Pancreas (tissue), 10 donors: ENCODE measurements at regions not wholly inside any gene's neighbourhood (a gene's known extent, or its start where the extent isn't known, plus 50 kb on each side); places are given as distances from the start of the nearest gene placed in this dataset.
A peak's percentile ranks its signal among the peaks of the same experiment; 100 is the strongest.
"Not testable (repeated sequence)": the region's sequence is repeated elsewhere in the genome, so short reads cannot be mapped to it uniquely, and the experiment has no call there.

Source experiments
- ATAC-seq, 4 donors: fragments of 200-7000 bp; cut with Tn5 transposase; one replicate each; pipeline versions ENCODE4 v1.8.0 to v1.9.1; 2020; ENCODE audit warnings: mild to moderate bottlenecking in 4 of 4, moderate library complexity in 4 of 4
- DNase-seq, 6 donors: peaks; one replicate each; pipeline ENCODE4 v3.0.0-alpha.2; 2020
- FAIRE-seq: peaks from 2 replicates; lab custom pipeline; 2012; peaks lifted over from hg19 to GRCh38; lab: Jason Lieb, UNC
- H3K27ac ChIP-seq, 4 donors: fragments of 200-600 bp; sonication (generic); 1 replicate in 3 of 4; 2 replicates in 1 of 4; pipeline versions ENCODE4 v1.5.0 to v1.8.0; 2020
- H3K27me3 ChIP-seq, 4 donors: fragments of 200-600 bp; one replicate each; pipeline ENCODE4 v1.8.0; 2021
- H3K36me3 ChIP-seq, 3 donors: fragments of 200-600 bp; sonication (generic) in 1 of 3; one replicate each; pipeline versions ENCODE4 v1.5.0 to v1.8.0; 2020 to 2021
- H3K4me1 ChIP-seq, 3 donors: fragments of 200-600 bp; one replicate each; pipeline ENCODE4 v1.8.0; 2021
- H3K4me3 ChIP-seq, 4 donors: fragments of 200-600 bp; sonication (generic) in 2 of 4; one replicate each; pipeline versions ENCODE4 v1.5.0 to v1.8.0; 2020 to 2021
- H3K9me3 ChIP-seq, 4 donors: fragments of 200-600 bp; one replicate each; pipeline ENCODE4 v1.8.0; 2021
- CTCF ChIP-seq, 4 donors: fragments of 200-600 bp; sonication (generic) in 3 of 4; IDR thresholded peaks; one replicate each; pipeline versions ENCODE4 v1.5.0 to v1.8.0; 2021; ENCODE audit warnings: antibody characterized with exemption in 4 of 4
- WGBS, 2 donors: extraction: QIAGEN DNeasy Blood & Tissue Kit; methylation state at CpG; one replicate each; pipeline ENCODE4 v1.1.7; 2013; 5-methylcytosine and 5-hydroxymethylcytosine counted together
- intact Hi-C, 3 donors: fragments of 100-400 bp; cut with DNase I; formaldehyde crosslinking; loops; one replicate each; pipeline versions ENCODE4 v1.11.1 to v1.14.2; 2022
- donor health status: healthy with polysubstance abuse.
- donor health status: DM: no; HTN: no; CAD: no; lungs with moderate emphysema.
- donor health status: DM: no; HTN: no; CAD: no.
- donor health status: control.
- donor health status: control.
- donor health status: Bipolar disorder and iron deficiency.
- donor health status: DM: yes; HTN: yes; CAD: no.
- donor health status: DM: no; HTN: no; CAD: no.
- donor health status: DM: no; HTN: no; CAD: no.
- donor health status: DM: yes; HTN: yes; CAD: no.

GRCh38 chr21:17682924-17683323 is 70.2 kb upstream of the BTG3 start:
- Histone ChIP-seq H3K4me3 (no peak overlapping the region), H3K36me3 (no peaks in the 10 kb centered on the region), H3K4me1 (no peaks in the 10 kb centered on the region), H3K27ac (no peak overlapping the region), H3K9me3 (no peaks in the 10 kb centered on the region), H3K27me3 (no peaks in the 10 kb centered on the region)
- intact Hi-C loops: loop anchor here in 1 of 3 donors (10.0 kb wide), 1 partner anchor 242 kb away; no protein-coding TSS in a partner anchor
- DNase-seq: no peak
- ATAC-seq: no peak
- no peak for TF ChIP-seq CTCF (IDR thresholded peaks at IDR 0.05)
- no peak for FAIRE-seq
- 65 to 78% methylated on average over 2 of the region's 2 CpGs for WGBS, 2 donors

GRCh38 chr21:17679002-17679600 is 66.4 kb upstream of the BTG3 start:
- Histone ChIP-seq H3K4me3 (no peak overlapping the region), H3K9me3 (no peaks in the 10 kb centered on the region), H3K27me3 (no peaks in the 10 kb centered on the region), H3K27ac (no peak overlapping the region), H3K4me1 (no peaks in the 10 kb centered on the region), H3K36me3 (no peaks in the 10 kb centered on the region)
- peak; percentile 80 to 97 (median 95) for ATAC-seq
- FAIRE-seq: peak; percentile 97
- intact Hi-C loops: no loop called here
- peak; percentile 41 to 71 (median 60) for TF ChIP-seq CTCF (IDR thresholded peaks at IDR 0.05)
- no peak for DNase-seq
- 0% methylated on average over 1 of the region's 1 CpG for WGBS, 2 donors

GRCh38 chr21:17676930-17677329 is 64.2 kb upstream of the BTG3 start:
- H3K27ac ChIP-seq, FAIRE-seq, H3K4me1 ChIP-seq, H3K9me3 ChIP-seq, H3K27me3 ChIP-seq, H3K4me3 ChIP-seq, DNase-seq, ATAC-seq, intact Hi-C loops, H3K36me3 ChIP-seq: not testable (repeated sequence)
- 76 to 83% methylated on average over 11 of the region's 11 CpGs for WGBS, 2 donors

GRCh38 chr21:17674106-17674505 is 61.4 kb upstream of the BTG3 start:
- no peak for TF ChIP-seq CTCF (IDR thresholded peaks at IDR 0.05)
- FAIRE-seq (no peak), ATAC-seq (no peak), DNase-seq (no peak)
- no peaks in the 10 kb centered on the region for H3K9me3 ChIP-seq
- H3K27ac ChIP-seq: no peak overlapping the region
- intact Hi-C loops: no loop called here
- H3K36me3 ChIP-seq: no peaks in the 10 kb centered on the region
- no peak overlapping the region for H3K4me3 ChIP-seq
- no peaks in the 10 kb centered on the region for H3K4me1 ChIP-seq
- no peaks in the 10 kb centered on the region for H3K27me3 ChIP-seq
- WGBS, 2 donors: 37 to 50% methylated on average over 4 of the region's 4 CpGs

GRCh38 chr21:17673261-17674020 is 60.7 kb upstream of the BTG3 start:
- no peaks in the 10 kb centered on the region for H3K36me3 ChIP-seq
- H3K4me3 ChIP-seq: no peak overlapping the region
- ATAC-seq (no peak), DNase-seq (no peak), FAIRE-seq (no peak)
- no peaks in the 10 kb centered on the region for H3K4me1 ChIP-seq
- TF ChIP-seq CTCF (IDR thresholded peaks at IDR 0.05): no peak
- no peaks in the 10 kb centered on the region for H3K9me3 ChIP-seq
- intact Hi-C loops: no loop called here
- H3K27me3 ChIP-seq: no peaks in the 10 kb centered on the region
- WGBS, 2 donors: 35 to 38% methylated on average over 11 of the region's 11 CpGs
- no peak overlapping the region for H3K27ac ChIP-seq
